Endothelial cell of umbilical vein (primary cell): ENCODE measurements at regions not wholly inside any gene's neighbourhood (a gene's known extent, or its start where the extent isn't known, plus 50 kb on each side); places are given as distances from the start of the nearest gene placed in this dataset.

Experiments
- EZH2 ChIP-seq: IDR thresholded peaks from 2 replicates; pipeline ENCODE4 v1.6.1; 2012; ENCODE audit warnings: borderline replicate concordance, low read depth, mild to moderate bottlenecking, moderate library complexity, low read length, inconsistent platforms; ENCODE audit not compliant: severe bottlenecking
- POLR2A ChIP-seq: IDR thresholded peaks from 2 replicates; pipeline ENCODE4 v1.6.1; 2012; ENCODE audit warnings: low read depth, mild to moderate bottlenecking, control low read depth, low read length
- POLR2AphosphoS5 ChIP-seq: IDR thresholded peaks from 2 replicates; pipeline ENCODE4 v1.6.1; 2012; ENCODE audit warnings: low read depth, mild to moderate bottlenecking, control low read depth, low read length, moderate library complexity; ENCODE audit not compliant: insufficient read depth
- TF ChIP-seq, protein P1 (sequence below), 2 donors: IDR thresholded peaks; 1 replicate in 1 of 2; 2 replicates in 1 of 2; pipeline ENCODE4 v1.5.1; 2011; ENCODE audit warnings: low read length in 2 of 2, mild to moderate bottlenecking in 2 of 2, moderate library complexity in 2 of 2, control low read depth in 1 of 2, inconsistent platforms in 1 of 2, low read depth in 1 of 2; ENCODE audit not compliant: insufficient read depth in 1 of 2; ENCODE audit errors: extremely low read depth in 1 of 2
- TF ChIP-seq, protein P2 (sequence below): IDR thresholded peaks from 2 replicates; pipeline ENCODE4 v1.6.1; 2011; ENCODE audit not compliant: insufficient read depth, insufficient read length

DNA sequence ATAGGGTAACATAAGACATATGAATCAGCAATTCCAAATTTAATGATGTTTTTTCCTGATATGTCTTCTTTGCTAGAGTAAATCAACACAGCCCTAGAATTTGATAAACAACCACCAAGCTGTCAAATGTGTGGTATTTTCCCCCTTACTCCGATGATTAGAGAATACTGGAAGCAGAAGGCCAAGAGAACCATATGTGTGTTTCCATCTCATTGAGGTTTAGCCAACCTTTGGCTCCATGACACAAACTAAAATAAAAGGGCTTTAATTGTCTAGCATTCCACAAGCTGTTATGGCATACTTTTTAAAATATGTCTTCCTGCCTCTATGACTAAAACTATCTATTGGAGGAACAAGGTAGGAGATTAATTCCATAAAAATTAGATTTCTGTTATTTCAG, 1222.4 kb upstream of the AGA start:
- TF ChIP-seq POLR2A (no peak), POLR2AphosphoS5 (no peak), EZH2 (no peak)
- TF ChIP-seq, protein P1, sequence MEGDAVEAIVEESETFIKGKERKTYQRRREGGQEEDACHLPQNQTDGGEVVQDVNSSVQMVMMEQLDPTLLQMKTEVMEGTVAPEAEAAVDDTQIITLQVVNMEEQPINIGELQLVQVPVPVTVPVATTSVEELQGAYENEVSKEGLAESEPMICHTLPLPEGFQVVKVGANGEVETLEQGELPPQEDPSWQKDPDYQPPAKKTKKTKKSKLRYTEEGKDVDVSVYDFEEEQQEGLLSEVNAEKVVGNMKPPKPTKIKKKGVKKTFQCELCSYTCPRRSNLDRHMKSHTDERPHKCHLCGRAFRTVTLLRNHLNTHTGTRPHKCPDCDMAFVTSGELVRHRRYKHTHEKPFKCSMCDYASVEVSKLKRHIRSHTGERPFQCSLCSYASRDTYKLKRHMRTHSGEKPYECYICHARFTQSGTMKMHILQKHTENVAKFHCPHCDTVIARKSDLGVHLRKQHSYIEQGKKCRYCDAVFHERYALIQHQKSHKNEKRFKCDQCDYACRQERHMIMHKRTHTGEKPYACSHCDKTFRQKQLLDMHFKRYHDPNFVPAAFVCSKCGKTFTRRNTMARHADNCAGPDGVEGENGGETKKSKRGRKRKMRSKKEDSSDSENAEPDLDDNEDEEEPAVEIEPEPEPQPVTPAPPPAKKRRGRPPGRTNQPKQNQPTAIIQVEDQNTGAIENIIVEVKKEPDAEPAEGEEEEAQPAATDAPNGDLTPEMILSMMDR (IDR thresholded peaks at IDR 0.05; ENCODE audit: extremely low read depth in 1 of 2, insufficient read depth in 1 of 2, low read depth in 1 of 2, low read length in 2 of 2): no peak
- TF ChIP-seq, protein P2, sequence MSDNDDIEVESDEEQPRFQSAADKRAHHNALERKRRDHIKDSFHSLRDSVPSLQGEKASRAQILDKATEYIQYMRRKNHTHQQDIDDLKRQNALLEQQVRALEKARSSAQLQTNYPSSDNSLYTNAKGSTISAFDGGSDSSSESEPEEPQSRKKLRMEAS: no peak
